ENCODE measurements at regions not wholly inside any gene's neighbourhood (a gene's known extent, or its start where the extent isn't known, plus 50 kb on each side); places are given as distances from the start of the nearest gene placed in this dataset.

DNA sequence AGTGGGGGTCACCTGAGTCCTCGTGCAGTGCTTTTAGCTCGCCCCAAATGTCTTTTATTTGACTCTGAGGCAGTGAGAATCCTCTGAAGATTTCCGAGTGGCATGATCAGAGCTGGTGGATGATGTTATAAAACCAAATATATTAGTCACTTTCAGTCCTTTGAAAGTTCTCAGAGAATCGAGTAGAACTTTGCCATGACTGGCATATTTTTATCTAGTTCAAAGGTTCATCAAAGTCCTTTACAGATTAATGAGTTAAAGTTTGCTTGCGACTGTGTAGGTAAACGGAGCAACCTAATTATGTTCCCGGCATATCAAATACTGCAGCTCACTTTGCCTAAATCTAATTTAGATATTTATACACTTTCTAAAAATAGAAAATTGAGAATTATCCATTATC lies 498.5 kb upstream of the NOX3 start:
- TF ChIP-seq CTCF (IDR thresholded peaks at IDR 0.05; ENCODE audit: low read length): no peak
- TF ChIP-seq EZH2 (optimal IDR thresholded peaks at IDR 0.05; ENCODE audit: low read depth, low read length): no peak
- no peak for TF ChIP-seq EZH2phosphoT487 (IDR thresholded peaks at IDR 0.05; ENCODE audit: low read length)
